ENCODE measurements at regions not wholly inside any gene's neighbourhood (a gene's known extent, or its start where the extent isn't known, plus 50 kb on each side); places are given as distances from the start of the nearest gene placed in this dataset.

DNA sequence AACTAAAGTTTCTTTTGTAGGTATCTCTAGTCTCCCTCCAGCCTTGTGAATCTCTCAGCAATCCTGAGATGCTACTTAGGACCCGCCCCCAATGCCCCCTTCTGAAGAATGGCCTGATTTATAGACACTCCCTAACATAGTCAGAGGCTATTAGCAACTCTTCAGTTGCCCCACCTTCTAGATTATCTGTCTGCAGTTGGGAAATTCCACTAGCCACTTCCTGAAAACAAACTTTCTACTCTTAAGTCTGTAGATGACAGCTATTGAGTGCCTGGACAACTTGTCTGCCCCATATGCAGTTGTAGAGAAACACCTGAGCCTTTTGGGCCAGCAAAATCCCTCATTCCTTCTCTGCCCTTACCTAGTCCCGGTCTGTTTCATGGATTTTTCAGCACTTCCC lies 188.2 kb upstream of the PREP start:
- TF ChIP-seq, protein P1, sequence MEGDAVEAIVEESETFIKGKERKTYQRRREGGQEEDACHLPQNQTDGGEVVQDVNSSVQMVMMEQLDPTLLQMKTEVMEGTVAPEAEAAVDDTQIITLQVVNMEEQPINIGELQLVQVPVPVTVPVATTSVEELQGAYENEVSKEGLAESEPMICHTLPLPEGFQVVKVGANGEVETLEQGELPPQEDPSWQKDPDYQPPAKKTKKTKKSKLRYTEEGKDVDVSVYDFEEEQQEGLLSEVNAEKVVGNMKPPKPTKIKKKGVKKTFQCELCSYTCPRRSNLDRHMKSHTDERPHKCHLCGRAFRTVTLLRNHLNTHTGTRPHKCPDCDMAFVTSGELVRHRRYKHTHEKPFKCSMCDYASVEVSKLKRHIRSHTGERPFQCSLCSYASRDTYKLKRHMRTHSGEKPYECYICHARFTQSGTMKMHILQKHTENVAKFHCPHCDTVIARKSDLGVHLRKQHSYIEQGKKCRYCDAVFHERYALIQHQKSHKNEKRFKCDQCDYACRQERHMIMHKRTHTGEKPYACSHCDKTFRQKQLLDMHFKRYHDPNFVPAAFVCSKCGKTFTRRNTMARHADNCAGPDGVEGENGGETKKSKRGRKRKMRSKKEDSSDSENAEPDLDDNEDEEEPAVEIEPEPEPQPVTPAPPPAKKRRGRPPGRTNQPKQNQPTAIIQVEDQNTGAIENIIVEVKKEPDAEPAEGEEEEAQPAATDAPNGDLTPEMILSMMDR (IDR thresholded peaks at IDR 0.05; ENCODE audit: low read depth, low read length, missing input control): no peak
- TF ChIP-seq, protein P2, sequence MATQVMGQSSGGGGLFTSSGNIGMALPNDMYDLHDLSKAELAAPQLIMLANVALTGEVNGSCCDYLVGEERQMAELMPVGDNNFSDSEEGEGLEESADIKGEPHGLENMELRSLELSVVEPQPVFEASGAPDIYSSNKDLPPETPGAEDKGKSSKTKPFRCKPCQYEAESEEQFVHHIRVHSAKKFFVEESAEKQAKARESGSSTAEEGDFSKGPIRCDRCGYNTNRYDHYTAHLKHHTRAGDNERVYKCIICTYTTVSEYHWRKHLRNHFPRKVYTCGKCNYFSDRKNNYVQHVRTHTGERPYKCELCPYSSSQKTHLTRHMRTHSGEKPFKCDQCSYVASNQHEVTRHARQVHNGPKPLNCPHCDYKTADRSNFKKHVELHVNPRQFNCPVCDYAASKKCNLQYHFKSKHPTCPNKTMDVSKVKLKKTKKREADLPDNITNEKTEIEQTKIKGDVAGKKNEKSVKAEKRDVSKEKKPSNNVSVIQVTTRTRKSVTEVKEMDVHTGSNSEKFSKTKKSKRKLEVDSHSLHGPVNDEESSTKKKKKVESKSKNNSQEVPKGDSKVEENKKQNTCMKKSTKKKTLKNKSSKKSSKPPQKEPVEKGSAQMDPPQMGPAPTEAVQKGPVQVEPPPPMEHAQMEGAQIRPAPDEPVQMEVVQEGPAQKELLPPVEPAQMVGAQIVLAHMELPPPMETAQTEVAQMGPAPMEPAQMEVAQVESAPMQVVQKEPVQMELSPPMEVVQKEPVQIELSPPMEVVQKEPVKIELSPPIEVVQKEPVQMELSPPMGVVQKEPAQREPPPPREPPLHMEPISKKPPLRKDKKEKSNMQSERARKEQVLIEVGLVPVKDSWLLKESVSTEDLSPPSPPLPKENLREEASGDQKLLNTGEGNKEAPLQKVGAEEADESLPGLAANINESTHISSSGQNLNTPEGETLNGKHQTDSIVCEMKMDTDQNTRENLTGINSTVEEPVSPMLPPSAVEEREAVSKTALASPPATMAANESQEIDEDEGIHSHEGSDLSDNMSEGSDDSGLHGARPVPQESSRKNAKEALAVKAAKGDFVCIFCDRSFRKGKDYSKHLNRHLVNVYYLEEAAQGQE (IDR thresholded peaks at IDR 0.05): no peak
- TF ChIP-seq YY1 (IDR thresholded peaks at IDR 0.05): no peak
- no peak for TF ChIP-seq TAF1 (conservative IDR thresholded peaks at IDR 0.05)
- TF ChIP-seq, protein P3, sequence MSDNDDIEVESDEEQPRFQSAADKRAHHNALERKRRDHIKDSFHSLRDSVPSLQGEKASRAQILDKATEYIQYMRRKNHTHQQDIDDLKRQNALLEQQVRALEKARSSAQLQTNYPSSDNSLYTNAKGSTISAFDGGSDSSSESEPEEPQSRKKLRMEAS (IDR thresholded peaks at IDR 0.05): no peak
- TF ChIP-seq GABPA (IDR thresholded peaks at IDR 0.05 in 1 of 2, conservative IDR thresholded peaks at IDR 0.05 in 1 of 2): no peak
- TF ChIP-seq RAD21 (IDR thresholded peaks at IDR 0.05): no peak
- no peak for TF ChIP-seq RXRA (IDR thresholded peaks at IDR 0.05)
- TF ChIP-seq, protein P4, sequence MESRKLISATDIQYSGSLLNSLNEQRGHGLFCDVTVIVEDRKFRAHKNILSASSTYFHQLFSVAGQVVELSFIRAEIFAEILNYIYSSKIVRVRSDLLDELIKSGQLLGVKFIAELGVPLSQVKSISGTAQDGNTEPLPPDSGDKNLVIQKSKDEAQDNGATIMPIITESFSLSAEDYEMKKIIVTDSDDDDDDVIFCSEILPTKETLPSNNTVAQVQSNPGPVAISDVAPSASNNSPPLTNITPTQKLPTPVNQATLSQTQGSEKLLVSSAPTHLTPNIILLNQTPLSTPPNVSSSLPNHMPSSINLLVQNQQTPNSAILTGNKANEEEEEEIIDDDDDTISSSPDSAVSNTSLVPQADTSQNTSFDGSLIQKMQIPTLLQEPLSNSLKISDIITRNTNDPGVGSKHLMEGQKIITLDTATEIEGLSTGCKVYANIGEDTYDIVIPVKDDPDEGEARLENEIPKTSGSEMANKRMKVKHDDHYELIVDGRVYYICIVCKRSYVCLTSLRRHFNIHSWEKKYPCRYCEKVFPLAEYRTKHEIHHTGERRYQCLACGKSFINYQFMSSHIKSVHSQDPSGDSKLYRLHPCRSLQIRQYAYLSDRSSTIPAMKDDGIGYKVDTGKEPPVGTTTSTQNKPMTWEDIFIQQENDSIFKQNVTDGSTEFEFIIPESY (IDR thresholded peaks at IDR 0.05): no peak
- no peak for TF ChIP-seq FOXA1 (IDR thresholded peaks at IDR 0.05)
